ENCODE measurements at regions not wholly inside any gene's neighbourhood (a gene's known extent, or its start where the extent isn't known, plus 50 kb on each side); places are given as distances from the start of the nearest gene placed in this dataset.

DNA sequence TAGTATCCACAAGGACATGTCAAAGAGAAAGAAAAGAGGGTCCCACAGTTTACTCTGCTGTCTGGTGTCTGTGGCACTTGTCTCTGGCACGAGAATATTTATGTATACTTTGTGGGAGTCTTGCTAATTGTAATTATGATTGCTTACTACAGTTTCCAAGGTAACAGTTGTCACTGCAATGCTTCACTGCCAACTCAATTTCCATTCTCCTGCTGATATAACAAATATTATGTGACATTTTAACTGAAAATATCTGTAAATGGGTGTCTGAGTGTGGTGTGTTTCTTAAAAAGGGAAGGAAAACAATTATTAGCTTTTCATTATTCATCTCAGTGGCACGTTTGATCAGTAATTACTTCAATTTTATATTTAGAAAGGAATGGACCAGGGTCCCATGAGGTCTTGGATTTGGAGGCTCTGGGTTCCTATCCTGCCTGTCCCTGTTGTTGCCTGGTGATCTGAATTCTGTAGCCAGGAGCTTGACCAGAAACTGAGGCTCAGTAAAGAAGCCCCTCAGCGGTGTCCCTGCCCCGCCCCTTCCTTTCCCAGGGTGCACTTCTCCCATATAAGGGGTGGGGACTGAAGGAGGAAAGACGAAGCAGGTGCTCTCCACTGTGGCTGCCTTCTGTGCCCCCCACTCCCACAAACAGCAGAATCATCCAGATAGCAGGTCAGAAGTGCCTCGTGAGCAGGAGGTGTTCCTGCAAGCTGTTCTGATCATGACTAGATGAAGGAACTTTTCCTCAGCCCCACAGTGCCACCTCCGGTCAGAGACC is 137.3 kb upstream of the KIF2A start:
- no peak for DNase-seq
- Histone ChIP-seq H3K27ac (ENCODE audit: low read depth in 2 of 2, low read length in 2 of 2) (no peak overlapping the region), H3K9me3 (ENCODE audit: control insufficient read depth in 2 of 3, insufficient read depth in 1 of 3, low read length in 3 of 3) (no peaks in the 10 kb centered on the region), H3K9ac (ENCODE audit: low read length in 3 of 3) (no peak overlapping the region), H3K27me3 (ENCODE audit: control insufficient read depth, insufficient read depth, low read length) (no peaks in the 10 kb centered on the region), H3K4me3 (ENCODE audit: low read length in 3 of 3) (no peak overlapping the region), H3K4me1 (ENCODE audit: control insufficient read depth in 2 of 3, insufficient read depth in 2 of 3, low read depth in 1 of 3, low read length in 3 of 3) (no peaks in the 10 kb centered on the region), H3K36me3 (ENCODE audit: control insufficient read depth in 2 of 3, insufficient read depth in 3 of 3, low read length in 3 of 3) (no peaks in the 10 kb centered on the region)
- TF ChIP-seq, protein P1, sequence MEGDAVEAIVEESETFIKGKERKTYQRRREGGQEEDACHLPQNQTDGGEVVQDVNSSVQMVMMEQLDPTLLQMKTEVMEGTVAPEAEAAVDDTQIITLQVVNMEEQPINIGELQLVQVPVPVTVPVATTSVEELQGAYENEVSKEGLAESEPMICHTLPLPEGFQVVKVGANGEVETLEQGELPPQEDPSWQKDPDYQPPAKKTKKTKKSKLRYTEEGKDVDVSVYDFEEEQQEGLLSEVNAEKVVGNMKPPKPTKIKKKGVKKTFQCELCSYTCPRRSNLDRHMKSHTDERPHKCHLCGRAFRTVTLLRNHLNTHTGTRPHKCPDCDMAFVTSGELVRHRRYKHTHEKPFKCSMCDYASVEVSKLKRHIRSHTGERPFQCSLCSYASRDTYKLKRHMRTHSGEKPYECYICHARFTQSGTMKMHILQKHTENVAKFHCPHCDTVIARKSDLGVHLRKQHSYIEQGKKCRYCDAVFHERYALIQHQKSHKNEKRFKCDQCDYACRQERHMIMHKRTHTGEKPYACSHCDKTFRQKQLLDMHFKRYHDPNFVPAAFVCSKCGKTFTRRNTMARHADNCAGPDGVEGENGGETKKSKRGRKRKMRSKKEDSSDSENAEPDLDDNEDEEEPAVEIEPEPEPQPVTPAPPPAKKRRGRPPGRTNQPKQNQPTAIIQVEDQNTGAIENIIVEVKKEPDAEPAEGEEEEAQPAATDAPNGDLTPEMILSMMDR (IDR thresholded peaks at IDR 0.05; ENCODE audit: borderline replicate concordance, extremely low read depth, insufficient read depth): no peak
- FAIRE-seq: no peak
- intact Hi-C loops (cut with DNase I): no loop called here

DNA sequence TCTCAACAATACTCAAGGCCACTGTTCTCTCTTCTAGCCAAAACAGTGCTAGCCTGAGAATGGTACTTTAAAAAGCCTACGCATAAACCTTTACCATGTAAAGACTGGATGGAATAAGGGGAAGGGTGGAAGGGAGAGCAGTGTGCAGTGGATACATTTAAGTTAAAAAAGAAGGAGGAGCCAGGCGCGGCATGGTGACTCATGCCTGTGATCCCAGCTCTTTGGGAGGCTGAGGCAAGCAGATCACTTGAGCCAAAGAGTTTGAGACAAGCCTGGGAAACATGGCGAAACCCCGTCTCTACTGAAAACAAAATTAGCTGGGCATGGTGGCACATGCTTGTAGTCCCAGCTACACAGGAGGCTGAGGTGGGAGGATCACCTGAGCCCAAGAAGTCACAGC is 127.7 kb upstream of the KIF2A start:
- Histone ChIP-seq H3K27me3 (ENCODE audit: control insufficient read depth, insufficient read depth, low read length) (no peaks in the 10 kb centered on the region), H3K36me3 (ENCODE audit: control insufficient read depth in 2 of 3, insufficient read depth in 3 of 3, low read length in 3 of 3) (no peaks in the 10 kb centered on the region), H3K9me3 (ENCODE audit: control insufficient read depth in 2 of 3, insufficient read depth in 1 of 3, low read length in 3 of 3) (no peaks in the 10 kb centered on the region), H3K4me1 (ENCODE audit: control insufficient read depth in 2 of 3, insufficient read depth in 2 of 3, low read depth in 1 of 3, low read length in 3 of 3) (no peaks in the 10 kb centered on the region), H3K9ac (ENCODE audit: low read length in 3 of 3) (no peak overlapping the region), H3K4me3 (ENCODE audit: low read length in 3 of 3) (no peak overlapping the region), H3K27ac (ENCODE audit: low read depth in 2 of 2, low read length in 2 of 2) (no peak overlapping the region)
- DNase-seq (no peak), FAIRE-seq (no peak)
- TF ChIP-seq, protein P1 (IDR thresholded peaks at IDR 0.05; ENCODE audit: borderline replicate concordance, extremely low read depth, insufficient read depth): no peak
- intact Hi-C loops (cut with DNase I): no loop called here

DNA sequence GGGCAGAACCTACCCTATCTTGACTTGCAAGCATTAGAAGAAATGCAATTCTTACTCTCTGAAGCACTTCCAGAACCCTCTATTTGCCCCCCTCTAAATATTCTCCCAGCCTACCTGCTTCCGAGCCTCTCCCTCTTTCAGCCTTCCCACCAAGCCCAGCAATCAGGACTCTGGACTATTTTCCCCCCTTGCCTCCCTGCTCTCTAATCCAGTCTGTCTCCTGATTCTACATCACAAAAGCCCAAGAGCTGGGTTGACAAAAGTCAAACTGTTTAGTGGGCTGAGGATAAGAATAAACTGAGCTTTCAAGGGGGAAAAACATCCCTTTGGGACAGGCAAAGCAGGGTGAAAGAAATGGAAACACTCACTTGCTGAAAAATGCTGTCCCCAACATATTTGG is 123.2 kb upstream of the KIF2A start:
- no peak overlapping the region for H3K27ac ChIP-seq (ENCODE audit: low read depth in 2 of 2, low read length in 2 of 2)
- H3K4me3 ChIP-seq (ENCODE audit: low read length in 3 of 3): no peak overlapping the region
- DNase-seq (no peak), FAIRE-seq (no peak)
- no peaks in the 10 kb centered on the region for H3K9me3 ChIP-seq (ENCODE audit: control insufficient read depth in 2 of 3, insufficient read depth in 1 of 3, low read length in 3 of 3)
- TF ChIP-seq, protein P1 (IDR thresholded peaks at IDR 0.05; ENCODE audit: borderline replicate concordance, extremely low read depth, insufficient read depth): no peak
- no peaks in the 10 kb centered on the region for H3K27me3 ChIP-seq (ENCODE audit: control insufficient read depth, insufficient read depth, low read length)
- no peaks in the 10 kb centered on the region for H3K4me1 ChIP-seq (ENCODE audit: control insufficient read depth in 2 of 3, insufficient read depth in 2 of 3, low read depth in 1 of 3, low read length in 3 of 3)
- intact Hi-C loops (cut with DNase I): no loop called here
- no peak overlapping the region for H3K9ac ChIP-seq (ENCODE audit: low read length in 3 of 3)
- no peaks in the 10 kb centered on the region for H3K36me3 ChIP-seq (ENCODE audit: control insufficient read depth in 2 of 3, insufficient read depth in 3 of 3, low read length in 3 of 3)

DNA sequence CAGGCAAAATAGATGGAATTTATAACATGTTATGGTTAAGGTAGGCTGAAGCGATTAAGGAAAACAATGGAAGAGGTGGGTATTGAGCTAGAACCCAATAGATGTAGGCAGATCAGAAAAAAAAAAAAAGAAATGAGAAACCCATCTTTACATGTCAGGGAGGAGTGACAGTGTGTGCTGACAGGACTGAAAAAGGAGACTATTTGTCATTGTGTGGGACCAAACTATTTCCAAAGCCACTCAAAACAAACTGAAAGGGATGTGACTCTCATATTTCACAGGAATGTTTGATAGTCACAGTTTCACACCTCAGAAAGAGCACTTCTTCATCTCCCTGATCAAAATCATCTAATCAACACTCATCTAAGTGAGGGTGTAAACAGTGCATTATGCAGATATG is 122.3 kb upstream of the KIF2A start:
- Histone ChIP-seq H3K9me3 (ENCODE audit: control insufficient read depth in 2 of 3, insufficient read depth in 1 of 3, low read length in 3 of 3) (no peaks in the 10 kb centered on the region), H3K36me3 (ENCODE audit: control insufficient read depth in 2 of 3, insufficient read depth in 3 of 3, low read length in 3 of 3) (no peaks in the 10 kb centered on the region), H3K4me3 (ENCODE audit: low read length in 3 of 3) (no peak overlapping the region), H3K27me3 (ENCODE audit: control insufficient read depth, insufficient read depth, low read length) (no peaks in the 10 kb centered on the region), H3K4me1 (ENCODE audit: control insufficient read depth in 2 of 3, insufficient read depth in 2 of 3, low read depth in 1 of 3, low read length in 3 of 3) (no peaks in the 10 kb centered on the region), H3K27ac (ENCODE audit: low read depth in 2 of 2, low read length in 2 of 2) (no peak overlapping the region), H3K9ac (ENCODE audit: low read length in 3 of 3) (no peak overlapping the region)
- FAIRE-seq: no peak
- intact Hi-C loops (cut with DNase I): no loop called here
- TF ChIP-seq, protein P1 (IDR thresholded peaks at IDR 0.05; ENCODE audit: borderline replicate concordance, extremely low read depth, insufficient read depth): no peak
- no peak for DNase-seq

All from kidney (tissue), 13 donors.